GM21515 (cell line): ENCODE measurements at regions not wholly inside any gene's neighbourhood (a gene's known extent, or its start where the extent isn't known, plus 50 kb on each side); places are given as distances from the start of the nearest gene placed in this dataset.

Source experiments
- ATAC-seq: cut with Tn5 transposase; IDR thresholded peaks from one replicate; pipeline ENCODE4 v1.9.1; 2021; ENCODE audit not compliant: unreplicated experiment

DNA sequence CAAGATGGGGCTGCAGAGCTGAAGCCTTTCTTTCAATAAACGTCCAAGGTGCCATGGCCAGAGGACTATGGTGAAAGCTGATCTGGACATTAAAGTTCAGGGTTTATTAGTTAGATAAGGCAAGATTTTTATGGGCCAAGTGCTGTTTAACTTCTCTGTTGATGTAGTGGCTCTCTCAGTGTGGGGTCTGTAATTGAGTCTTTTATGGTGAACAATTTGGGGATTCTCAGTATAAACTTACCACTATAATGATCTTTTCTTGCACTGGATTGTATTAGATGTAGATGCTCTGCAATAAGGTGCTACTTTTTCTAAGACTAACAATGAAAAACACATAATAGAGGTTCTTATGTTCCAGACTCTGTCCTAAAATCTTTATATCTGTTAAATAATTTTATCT is 190.1 kb upstream of the KLF12 start:
- ATAC-seq, result no peak

DNA sequence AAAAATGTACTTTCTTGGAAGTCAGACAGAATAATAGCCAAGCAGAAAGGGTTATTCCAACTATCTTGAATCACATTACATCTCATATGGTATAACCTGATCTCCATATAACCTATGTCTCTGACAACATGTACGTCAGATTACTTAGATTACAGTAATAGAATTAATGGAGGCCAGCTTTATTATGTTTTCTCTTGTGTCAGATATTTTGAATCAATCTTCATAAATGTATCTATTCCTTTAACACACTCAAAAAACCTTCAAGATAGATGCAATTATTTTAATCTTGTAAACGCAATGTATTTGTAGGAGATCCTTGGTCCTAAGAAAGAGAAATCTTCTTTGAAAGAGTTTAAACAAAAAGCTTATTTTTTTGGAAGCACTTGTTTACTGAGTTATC is 188.4 kb upstream of the KLF12 start:
- ATAC-seq, result no peak

DNA sequence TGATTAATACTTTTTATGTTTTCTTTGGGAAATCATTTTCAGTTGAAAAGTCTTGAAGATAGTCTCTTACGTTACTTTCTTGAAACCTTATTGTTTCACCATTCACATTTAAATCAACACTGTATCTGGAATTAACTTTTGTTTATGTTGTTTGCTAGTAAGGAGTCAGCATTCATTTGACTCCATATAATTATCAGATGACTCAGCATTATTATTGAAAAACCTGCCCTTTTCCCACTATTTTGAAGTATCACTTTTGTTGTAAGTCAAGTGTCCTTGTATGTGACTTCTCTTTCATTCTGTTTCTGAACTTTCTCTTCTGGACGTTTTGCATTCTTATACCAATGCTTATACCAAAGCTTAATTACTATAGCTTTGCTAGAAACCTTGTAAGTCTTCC is 186.1 kb upstream of the KLF12 start:
- no peak for ATAC-seq

- no peak for ATAC-seq
These were observed 182.3 kb upstream of the KLF12 start for GRCh38 chr13:74316547-74316946.

GRCh38 chr13:74306496-74306895 is 172.3 kb upstream of the KLF12 start:
- ATAC-seq, result no peak

DNA sequence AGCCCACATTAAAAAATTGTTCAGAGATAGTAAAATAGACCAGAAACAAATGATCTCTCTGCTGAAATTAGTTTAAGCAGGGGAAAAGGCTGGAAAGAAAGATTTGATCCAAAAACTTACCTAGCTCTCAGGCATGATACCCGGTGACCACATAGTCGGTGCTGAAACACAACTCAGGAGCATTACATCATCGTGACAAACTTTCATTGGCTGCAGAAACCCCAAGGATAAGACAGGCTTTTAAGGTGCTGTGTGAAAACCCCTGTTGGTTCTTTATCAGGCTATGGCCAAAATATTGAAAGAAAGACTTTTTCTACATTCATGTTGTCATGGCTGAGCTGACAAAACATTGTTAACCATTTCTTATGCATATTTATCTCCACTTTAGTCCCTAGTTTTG is 171.7 kb upstream of the KLF12 start:
- no peak for ATAC-seq

GRCh38 chr13:74301258-74301935 is 167.2 kb upstream of the KLF12 start:
- ATAC-seq, result no peak

- ATAC-seq, result no peak
These were observed 166.0 kb upstream of the KLF12 start for GRCh38 chr13:74300162-74300561.

- ATAC-seq, result no peak
These were observed 165.5 kb upstream of the KLF12 start for GRCh38 chr13:74299721-74300120.

DNA sequence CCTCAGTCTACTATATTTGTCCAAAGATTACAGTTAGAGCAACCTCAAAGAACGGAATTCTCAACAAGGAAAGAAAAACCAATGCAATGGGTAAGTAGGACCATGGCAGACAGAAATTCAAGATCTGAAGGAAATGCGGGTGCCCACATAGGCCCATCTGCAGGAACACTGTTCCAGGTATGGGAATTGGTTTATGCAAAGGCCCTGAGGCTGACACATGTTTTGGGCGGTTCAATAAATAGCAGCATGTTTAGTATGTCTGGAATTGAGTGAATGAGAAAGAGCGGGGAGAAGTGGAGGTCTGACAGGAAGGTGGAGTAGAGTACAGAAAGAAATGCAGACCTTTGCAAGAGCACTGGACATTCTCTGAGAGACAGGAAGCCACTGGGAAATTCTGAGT is 164.7 kb upstream of the KLF12 start:
- no peak for ATAC-seq

DNA sequence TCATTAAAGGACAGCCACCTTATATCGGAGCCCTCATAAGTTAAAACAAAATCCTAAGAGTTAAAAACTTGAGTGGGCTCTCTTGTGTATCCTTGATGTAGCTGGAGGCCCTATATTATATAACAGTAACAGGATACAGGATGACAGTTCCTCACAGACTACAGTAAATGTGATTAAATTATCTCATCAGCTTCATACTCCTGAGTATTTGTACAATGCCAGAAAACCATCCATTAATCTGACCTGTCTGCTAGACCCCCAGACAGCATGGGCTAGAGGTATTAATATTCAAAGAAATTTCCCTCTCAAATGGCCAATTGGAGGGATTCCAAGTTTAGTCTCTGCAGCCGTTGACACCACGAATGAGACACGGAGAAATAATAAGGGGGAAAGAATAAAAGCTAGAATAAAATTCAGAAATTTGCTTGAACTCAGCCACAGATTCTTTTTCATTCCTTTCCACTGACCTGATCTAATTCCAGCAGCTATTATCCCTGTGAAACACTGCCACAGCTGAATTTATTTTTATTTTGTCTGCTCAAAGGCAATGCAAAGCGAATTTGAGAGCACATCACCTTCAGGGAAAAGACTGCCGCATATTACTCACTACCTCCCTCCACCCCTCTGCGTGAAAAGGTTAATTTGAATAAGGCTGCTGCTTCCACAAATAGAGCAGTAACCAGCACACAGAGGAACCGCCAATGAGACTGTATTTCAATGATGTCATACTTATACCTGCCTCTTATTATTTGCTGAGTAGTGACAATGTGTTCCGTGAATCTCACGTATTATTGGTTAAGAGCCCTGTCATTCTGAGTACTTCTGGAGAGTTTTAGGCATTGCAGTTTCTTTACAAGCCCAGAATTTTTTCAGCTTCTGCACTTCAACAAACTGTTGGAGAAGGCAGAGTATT is 155.9 kb upstream of the KLF12 start:
- peak; percentile 67 for ATAC-seq

GRCh38 chr13:74289107-74289506 is 154.9 kb upstream of the KLF12 start:
- ATAC-seq, result no peak

- no peak for ATAC-seq
These were observed 154.2 kb upstream of the KLF12 start for GRCh38 chr13:74288361-74288911.

- ATAC-seq, result peak; percentile 46
These were observed 153.5 kb upstream of the KLF12 start for GRCh38 chr13:74287724-74288169.

GRCh38 chr13:74280795-74281490 is 146.7 kb upstream of the KLF12 start:
- no peak for ATAC-seq

DNA sequence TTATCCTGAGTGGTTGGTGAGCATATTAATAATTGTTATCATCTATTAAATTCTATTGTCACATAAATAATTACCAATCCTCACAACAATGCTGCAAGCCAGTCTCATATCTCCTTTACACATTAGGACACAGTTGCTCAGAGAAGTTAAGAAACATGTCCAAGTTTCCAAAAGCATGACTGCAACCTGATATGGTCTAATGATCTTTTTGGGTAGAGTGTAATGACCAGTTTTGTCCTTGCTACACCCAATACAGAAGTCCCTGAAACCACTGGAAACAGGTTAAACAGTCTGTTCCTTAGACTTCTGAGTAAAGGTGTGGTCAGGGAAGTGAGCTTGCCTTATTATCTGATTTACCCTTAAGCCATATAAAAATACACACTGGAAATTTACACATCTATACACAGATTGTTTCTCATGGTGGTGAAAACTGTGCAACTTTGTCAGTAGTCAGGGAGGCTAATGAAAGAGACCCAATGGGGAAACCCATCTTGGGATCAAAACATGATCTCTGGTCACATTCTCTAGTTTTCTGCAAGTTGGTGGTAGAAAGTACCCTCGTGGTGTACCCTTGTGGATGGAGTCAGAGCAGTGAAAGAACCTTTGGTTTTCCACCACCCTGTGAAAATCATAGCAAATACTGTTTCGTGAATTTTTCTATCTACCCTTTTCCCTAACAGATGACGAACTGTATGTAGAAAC is 146.0 kb upstream of the KLF12 start:
- ATAC-seq, result no peak

- ATAC-seq, result no peak
These were observed 144.7 kb upstream of the KLF12 start for GRCh38 chr13:74278901-74279300.

- ATAC-seq, result no peak
These were observed 140.7 kb upstream of the KLF12 start for GRCh38 chr13:74274916-74275315.

GRCh38 chr13:74273581-74273980 is 139.4 kb upstream of the KLF12 start:
- no peak for ATAC-seq

DNA sequence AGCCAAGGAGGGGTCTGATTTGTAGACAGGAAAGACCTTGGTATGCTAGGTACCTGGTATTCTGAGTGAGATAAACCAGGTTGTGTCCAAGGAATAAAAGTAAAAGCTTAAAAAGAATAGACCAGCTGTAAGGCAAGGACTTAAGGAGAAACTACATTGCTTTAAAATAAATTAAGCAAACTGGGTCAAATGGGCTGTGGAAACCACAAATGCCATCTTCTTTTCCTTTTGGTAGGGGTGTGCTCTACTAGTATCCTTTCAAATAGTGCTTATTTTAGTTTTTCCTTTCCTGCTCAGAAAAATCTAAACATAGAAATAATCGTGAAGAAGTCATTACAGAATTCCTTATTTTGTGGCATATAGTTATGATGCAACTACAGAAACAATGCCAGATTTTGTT is 138.6 kb upstream of the KLF12 start:
- ATAC-seq, result no peak

- ATAC-seq, result no peak
These were observed 135.8 kb upstream of the KLF12 start for GRCh38 chr13:74270018-74270417.
